Left cardiac atrium (tissue), 4 donors: ENCODE measurements at regions not wholly inside any gene's neighbourhood (a gene's known extent, or its start where the extent isn't known, plus 50 kb on each side); places are given as distances from the start of the nearest gene placed in this dataset.

Experiments
- ATAC-seq, 2 donors: fragments of 200-7000 bp; cut with Tn5 transposase; one replicate each; pipeline ENCODE4 v1.9.1; 2020; ENCODE audit warnings: mild to moderate bottlenecking in 2 of 2, moderate library complexity in 2 of 2
- DNase-seq: peaks from one replicate; pipeline ENCODE4 v3.0.0-alpha.2; 2020
- intact Hi-C, 2 donors: fragments of 100-400 bp; cut with DNase I; formaldehyde crosslinking; loops; one replicate each; pipeline versions ENCODE4 v1.14.1 to v1.15.1; 2022 to 2023
- donor health status: DM: no; HTN: yes; CAD: no.
- donor health status: DM: no; HTN: yes; CAD: no; lungs with severe emphysema.
- donor health status: DM: yes; HTN: yes; CAD: no.
- donor health status: Dilated cardiomyopathy.

GRCh38 chr1:188429386-188429785 lies 1600.6 kb downstream of the PLA2G4A start:
- DNase-seq (no peak), ATAC-seq (no peak)
- intact Hi-C loops = no loop called here

GRCh38 chr1:188432427-188432826 lies 1603.7 kb downstream of the PLA2G4A start:
- ATAC-seq (no peak), DNase-seq (no peak)
- intact Hi-C loops = no loop called here

DNA sequence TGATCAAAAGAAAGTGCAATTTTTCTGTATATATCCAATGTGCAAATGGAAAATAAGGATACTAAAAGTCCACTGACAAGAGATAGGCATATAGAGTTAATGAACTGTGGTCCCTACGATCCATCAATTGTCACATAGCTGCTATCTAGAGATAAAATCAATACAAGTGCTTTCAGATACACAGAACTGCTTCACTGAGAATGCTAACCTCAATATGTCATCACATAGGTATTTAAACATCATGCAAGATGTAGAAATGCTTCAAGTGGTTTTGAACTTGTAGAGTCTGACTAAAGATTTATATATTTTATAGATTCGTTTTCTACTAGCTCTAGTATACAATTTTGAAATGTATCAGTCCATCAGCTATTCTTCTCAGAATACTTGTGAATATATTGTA lies 1604.7 kb downstream of the PLA2G4A start:
- no peak for DNase-seq
- intact Hi-C loops = no loop called here
- ATAC-seq = no peak

DNA sequence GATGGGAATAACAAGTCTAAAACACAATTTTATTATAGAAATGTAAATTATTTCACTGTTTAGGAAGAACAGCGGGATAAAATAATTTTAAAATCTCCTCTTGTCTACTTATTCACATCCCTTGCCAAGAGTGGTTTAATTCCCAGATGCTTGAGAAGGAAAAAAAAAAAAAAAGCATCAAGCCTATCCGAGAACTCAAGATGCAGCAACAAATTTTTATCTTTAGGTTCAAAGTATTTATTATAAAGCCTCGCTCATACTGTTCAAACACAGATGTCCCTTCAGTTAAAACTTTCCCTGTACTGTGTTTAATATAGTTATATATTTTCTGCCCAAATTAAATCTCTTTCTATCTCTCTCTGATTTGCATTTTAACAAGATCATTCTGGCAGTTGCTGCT lies 1615.8 kb downstream of the PLA2G4A start:
- ATAC-seq (no peak), DNase-seq (no peak)
- intact Hi-C loops = no loop called here

- no peak for ATAC-seq
- DNase-seq = no peak
- intact Hi-C loops = no loop called here
Observed at GRCh38 chr1:188462837-188463236, 1634.1 kb downstream of the PLA2G4A start.

DNA sequence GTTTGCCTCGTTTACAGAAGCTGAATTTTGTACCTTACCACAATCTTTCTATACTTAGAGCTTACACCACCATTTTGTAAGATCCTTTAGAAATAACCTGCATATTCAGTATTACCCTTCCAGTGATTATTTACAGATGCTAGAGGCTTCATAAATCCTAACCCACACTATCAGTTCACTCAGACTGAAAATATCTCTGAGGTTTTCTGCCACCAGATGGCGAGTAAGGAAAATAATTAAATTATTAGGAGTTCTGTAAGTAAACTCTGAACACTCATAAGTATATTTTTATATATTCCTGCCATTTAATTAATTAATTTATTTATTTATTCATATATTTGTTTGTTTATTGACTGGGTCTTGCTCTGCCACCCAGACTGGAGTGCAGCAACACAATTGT lies 1635.2 kb downstream of the PLA2G4A start:
- intact Hi-C loops = no loop called here
- no peak for ATAC-seq
- DNase-seq = no peak

- intact Hi-C loops = no loop called here
- ATAC-seq (no peak), DNase-seq (no peak)
Observed at GRCh38 chr1:188466539-188466938, 1637.8 kb downstream of the PLA2G4A start.

DNA sequence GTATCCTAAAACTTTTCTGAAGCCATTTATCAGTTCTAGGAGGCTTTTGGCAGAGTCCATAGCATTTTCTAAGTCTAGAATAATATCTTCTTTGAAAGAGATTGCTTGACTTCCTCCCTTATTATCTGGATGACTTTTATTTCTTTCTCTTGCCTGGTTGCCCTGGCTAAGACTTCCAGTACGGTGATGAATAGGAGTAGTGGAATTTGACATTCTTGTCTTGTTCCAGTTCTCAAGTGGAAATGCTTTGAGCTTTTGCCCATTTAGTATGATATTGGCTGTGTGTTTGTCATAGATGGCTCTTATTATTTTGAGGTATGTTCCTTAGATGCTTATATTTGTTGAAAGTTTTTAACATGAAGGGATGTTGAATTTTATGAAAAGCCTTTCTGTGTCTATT lies 1647.9 kb downstream of the PLA2G4A start:
- DNase-seq (no peak), ATAC-seq (no peak)
- intact Hi-C loops = no loop called here

DNA sequence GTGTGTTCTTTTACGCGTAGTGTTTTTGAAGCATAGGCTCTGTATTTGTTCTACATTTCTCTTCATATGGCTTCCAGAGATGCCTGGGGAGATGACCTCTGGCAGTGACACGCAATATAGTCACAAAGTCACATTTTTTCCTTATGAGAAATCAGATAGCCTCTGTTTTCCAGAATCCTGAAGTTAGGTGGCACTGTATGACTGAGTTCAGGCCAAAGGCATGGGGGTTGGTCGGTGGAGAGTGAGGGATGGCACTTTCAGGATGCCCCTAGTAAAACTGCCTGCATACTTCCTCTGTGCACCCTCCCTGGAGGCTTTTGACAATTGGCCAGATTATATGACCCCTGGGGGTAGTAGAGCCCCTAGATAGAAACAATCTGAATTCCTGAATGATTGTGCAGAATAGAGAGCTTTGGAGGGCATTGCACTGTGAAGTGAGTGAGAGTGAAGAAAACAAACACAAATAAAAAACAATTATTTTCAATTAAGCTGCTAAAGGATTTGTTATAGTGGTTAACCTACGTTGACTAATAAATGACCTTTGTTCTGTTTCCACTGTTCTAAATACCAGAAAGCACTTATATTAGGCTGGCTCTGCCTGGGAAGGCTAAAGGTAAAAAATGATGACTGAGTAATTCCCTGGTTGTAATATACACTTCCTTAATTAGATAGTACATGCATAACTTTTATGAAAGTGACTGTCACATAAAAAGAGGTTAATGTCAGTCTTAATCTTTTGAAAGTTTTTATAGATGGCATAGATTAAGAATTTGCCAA lies 1660.8 kb downstream of the PLA2G4A start:
- intact Hi-C loops = no loop called here
- no peak for ATAC-seq
- DNase-seq = no peak

- DNase-seq (no peak), ATAC-seq (no peak)
- intact Hi-C loops = no loop called here
Observed at GRCh38 chr1:188496506-188496905, 1667.8 kb downstream of the PLA2G4A start.

DNA sequence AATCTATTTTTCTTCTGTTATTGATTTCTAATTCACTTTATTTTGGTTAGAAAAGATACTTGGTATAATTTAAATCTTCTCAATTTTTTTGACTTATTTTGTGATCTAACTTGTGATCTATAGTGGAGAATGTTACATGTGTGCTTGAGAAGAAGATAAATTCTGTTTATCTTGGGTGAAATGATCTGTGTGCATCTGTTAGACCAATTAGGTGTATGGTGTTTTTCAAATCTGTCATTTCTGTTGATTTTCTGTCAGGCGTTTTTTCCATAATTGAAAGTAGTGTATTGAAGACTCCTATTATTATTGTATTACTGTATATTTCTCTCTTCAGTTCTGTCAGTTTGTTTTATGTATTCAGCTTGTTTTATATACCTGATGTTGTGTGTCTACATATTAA lies 1668.3 kb downstream of the PLA2G4A start:
- no peak for ATAC-seq
- DNase-seq = no peak
- intact Hi-C loops = no loop called here

DNA sequence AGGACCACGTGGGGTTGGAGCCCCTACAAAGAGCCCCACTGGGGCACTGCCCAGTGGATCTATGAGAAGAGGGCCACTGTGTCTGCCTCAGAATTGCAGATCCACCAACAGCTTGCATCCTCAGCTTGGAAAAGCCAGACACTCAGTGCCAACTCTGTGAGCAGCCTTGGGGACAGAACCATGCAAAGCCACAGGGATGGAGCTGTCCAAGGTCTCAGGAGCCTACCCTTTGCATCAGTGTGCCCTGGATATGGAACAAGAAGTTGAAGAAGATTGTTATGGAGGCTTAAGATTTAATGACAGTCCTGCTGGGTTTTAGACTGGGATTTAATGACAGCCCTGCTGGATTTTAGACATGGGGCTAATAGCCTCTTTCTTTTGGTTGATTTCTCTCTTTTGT lies 1670.9 kb downstream of the PLA2G4A start:
- intact Hi-C loops = no loop called here
- ATAC-seq = no peak

DNA sequence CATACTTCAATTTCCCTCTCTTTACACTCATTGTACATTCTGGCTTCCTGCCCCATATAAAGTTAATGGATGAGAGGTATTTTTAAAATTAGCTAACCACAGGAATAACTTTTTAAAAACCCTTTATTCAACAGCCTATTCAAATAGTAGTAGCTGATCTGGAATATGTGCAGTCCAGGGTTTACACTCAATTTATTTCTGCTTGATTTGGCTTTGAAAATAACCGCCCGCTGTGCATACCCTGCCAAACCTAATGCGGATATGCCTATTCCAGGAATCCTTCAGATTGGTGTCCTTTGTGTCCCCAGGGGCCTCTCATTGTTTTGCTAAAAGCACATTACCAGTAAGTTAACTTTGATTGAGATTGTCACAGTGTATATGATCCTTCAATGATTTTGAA lies 1686.2 kb downstream of the PLA2G4A start:
- intact Hi-C loops = no loop called here
- ATAC-seq (no peak), DNase-seq (no peak)

More for the DNA sequence above, 1670.9 kb downstream of the PLA2G4A start:
- DNase-seq = no peak

DNA sequence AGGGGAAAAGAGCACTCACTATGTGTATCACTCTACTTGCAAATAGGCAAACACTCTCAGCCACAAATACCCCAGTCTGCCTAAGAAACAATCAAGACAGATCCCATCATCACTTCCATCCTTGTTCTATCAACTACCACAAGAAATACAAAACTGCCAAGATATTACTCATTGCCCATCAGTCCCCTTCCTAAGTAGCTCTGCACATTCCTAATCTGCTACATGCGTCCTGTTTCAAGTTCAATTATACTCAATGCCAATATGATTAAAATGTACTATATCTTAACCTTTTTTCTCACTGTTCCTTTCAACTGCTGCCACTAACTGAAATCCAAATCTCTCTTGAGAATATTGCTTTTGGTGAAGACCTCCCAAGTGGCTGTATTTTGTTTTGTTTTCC lies 1688.4 kb downstream of the PLA2G4A start:
- ATAC-seq = no peak
- no peak for DNase-seq
- intact Hi-C loops = no loop called here

DNA sequence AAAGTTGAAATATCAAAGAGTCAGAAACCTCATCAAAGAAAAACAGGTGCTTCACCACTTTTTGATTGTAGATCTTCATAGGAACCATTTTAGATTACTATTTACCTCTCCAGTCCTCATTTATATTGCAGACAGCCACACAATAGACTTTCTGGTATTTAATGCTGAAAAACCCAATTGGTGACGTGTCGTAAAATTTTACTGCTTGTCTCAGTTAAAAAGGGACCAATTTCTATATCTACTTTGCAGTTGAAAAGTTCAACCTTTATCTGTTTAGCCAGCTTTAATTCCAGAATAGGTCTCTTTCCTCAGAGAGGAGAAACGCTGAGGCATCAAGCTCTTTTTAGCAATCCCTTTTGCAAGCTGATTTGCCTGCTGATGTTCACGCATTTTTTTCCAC lies 1722.4 kb downstream of the PLA2G4A start:
- no peak for ATAC-seq
- DNase-seq = no peak
- intact Hi-C loops = no loop called here

DNA sequence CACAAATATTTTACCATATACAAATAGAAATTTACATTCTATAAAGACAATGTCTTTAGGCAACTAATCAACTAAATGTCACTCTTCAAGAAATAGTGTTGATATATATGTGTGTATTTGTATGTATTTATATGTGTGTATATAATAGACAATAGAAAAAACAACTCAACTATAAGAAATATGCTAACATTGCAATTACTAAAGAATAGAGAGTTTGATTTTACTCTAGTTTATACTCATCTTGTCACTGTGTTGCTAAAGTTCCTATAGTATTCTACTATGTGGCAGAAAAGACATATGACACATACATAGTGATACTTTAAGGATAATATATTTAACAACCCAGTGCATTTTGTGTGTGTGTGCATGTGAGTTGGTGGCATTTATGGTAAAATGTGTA lies 1728.3 kb downstream of the PLA2G4A start:
- no peak for DNase-seq
- no peak for ATAC-seq
- intact Hi-C loops = no loop called here

DNA sequence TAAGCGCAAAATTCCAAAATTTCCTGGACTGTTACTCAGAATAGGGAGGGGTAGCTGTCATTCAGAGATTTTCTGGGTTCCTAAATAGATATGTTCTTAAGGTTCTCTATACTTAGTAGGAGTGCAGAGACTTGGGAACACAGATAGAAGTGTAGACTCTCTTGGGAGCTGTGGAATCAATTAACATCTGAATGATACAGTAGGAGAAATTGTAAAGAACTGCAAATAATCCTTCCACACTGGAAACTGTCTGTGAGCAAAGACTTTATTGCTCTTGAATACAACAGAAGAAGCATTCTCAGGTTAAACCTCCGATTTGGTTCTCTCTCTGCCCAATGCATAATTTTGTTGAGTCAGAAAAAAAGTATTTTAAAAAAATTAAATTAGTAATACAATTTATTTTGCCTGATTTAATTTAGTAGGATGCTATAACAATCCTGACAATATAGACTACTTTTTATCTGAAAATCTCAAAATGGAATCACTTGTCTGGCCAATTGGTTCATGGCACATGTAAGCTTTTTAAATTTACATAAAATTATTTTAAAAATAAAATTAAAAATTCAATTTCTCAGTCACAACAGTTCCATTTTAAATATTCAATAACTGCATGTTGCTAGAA lies 1754.3 kb downstream of the PLA2G4A start:
- no peak for ATAC-seq
- intact Hi-C loops = no loop called here
- DNase-seq = no peak

DNA sequence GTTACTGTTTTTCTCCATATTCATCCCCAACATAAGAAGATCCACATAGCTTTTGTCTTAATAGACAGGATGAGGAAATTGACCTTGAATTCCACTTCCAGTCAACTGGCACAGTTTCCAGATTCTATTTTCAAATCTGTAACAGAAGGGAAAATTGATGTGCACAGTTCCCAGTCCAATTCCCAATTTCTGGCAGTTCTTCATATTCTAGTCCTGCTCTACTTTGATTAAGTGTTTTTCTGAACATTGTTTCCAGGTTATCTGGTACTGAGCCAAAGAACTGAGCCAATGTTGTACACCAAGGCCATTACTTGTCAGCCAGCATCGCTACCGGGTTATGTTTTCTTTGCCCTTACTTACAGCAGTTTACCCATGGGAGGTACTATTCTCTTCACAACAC lies 1755.4 kb downstream of the PLA2G4A start:
- intact Hi-C loops = no loop called here
- ATAC-seq (no peak), DNase-seq (no peak)

- intact Hi-C loops = no loop called here
- ATAC-seq (no peak), DNase-seq (no peak)
Observed at GRCh38 chr1:188590641-188591040, 1761.9 kb downstream of the PLA2G4A start.

- no peak for DNase-seq
- ATAC-seq = no peak
- intact Hi-C loops = no loop called here
Observed at GRCh38 chr1:188594542-188595235, 1765.9 kb downstream of the PLA2G4A start.

- intact Hi-C loops = no loop called here
- ATAC-seq = no peak
- no peak for DNase-seq
Observed at GRCh38 chr1:188599313-188599712, 1770.6 kb downstream of the PLA2G4A start.
